ENCODE measurements at regions not wholly inside any gene's neighbourhood (a gene's known extent, or its start where the extent isn't known, plus 50 kb on each side); places are given as distances from the start of the nearest gene placed in this dataset.

DNA sequence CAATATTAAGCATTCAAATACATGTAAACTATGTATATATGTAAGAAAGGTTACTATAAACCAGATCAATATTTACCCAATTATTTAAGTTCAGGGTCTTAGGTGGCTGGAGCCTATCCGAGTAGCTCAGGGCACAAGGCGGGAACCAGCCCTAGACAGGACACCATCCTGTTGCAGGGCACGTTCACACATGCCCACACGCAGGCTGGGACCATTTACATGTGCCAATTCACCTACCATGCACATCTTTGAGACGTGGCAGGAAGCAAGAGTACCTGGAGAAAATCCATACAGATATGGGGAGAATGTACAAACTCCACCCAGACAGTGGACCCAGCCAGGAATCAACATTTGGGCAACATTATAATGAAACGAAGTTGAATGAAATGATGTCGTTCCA is 263.0 kb upstream of the E2F7 start:
- Histone ChIP-seq H3K36me3 (ENCODE audit: control insufficient read depth in 2 of 2, insufficient read depth in 1 of 2, low read length in 2 of 2) (no peaks in the 10 kb centered on the region), H3K9me3 (ENCODE audit: control insufficient read depth, insufficient read depth, low read depth, low read length) (no peaks in the 10 kb centered on the region), H3K4me1 (ENCODE audit: control insufficient read depth, insufficient read depth, low read length) (no peaks in the 10 kb centered on the region), H3K27ac (ENCODE audit: extremely low read depth, low read depth, low read length) (no peak overlapping the region), H3K4me3 (ENCODE audit: low read depth, low read length) (no peak overlapping the region)
- ChIA-PET CTCF (no interaction called here), POLR2A (no interaction called here)
- TF ChIP-seq GFI1B (tag by site-specific recombination; IDR thresholded peaks at IDR 0.05) (no peak), ZNF311 (tag by site-specific recombination; IDR thresholded peaks at IDR 0.05; ENCODE audit: borderline replicate concordance) (no peak), ZNF473 (tag by site-specific recombination; IDR thresholded peaks at IDR 0.05) (no peak), HOXC10 (CRISPR knock-in tag; IDR thresholded peaks at IDR 0.05) (no peak), ZNF324 (tag by site-specific recombination; IDR thresholded peaks at IDR 0.05) (no peak), HOXA7 (CRISPR knock-in tag; IDR thresholded peaks at IDR 0.05; ENCODE audit: borderline replicate concordance) (no peak), ZNF571 (tag by site-specific recombination; IDR thresholded peaks at IDR 0.05) (no peak)
- TF ChIP-seq, protein P1, sequence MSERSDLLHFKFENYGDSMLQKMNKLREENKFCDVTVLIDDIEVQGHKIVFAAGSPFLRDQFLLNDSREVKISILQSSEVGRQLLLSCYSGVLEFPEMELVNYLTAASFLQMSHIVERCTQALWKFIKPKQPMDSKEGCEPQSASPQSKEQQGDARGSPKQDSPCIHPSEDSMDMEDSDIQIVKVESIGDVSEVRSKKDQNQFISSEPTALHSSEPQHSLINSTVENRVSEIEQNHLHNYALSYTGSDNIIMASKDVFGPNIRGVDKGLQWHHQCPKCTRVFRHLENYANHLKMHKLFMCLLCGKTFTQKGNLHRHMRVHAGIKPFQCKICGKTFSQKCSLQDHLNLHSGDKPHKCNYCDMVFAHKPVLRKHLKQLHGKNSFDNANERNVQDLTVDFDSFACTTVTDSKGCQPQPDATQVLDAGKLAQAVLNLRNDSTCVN (tag by site-specific recombination; optimal IDR thresholded peaks at IDR 0.05) = no peak
- TF ChIP-seq, protein P2, sequence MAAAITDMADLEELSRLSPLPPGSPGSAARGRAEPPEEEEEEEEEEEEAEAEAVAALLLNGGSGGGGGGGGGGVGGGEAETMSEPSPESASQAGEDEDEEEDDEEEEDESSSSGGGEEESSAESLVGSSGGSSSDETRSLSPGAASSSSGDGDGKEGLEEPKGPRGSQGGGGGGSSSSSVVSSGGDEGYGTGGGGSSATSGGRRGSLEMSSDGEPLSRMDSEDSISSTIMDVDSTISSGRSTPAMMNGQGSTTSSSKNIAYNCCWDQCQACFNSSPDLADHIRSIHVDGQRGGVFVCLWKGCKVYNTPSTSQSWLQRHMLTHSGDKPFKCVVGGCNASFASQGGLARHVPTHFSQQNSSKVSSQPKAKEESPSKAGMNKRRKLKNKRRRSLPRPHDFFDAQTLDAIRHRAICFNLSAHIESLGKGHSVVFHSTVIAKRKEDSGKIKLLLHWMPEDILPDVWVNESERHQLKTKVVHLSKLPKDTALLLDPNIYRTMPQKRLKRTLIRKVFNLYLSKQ (tag by site-specific recombination; IDR thresholded peaks at IDR 0.05; ENCODE audit: borderline replicate concordance) = no peak
- TF ChIP-seq, protein P3, sequence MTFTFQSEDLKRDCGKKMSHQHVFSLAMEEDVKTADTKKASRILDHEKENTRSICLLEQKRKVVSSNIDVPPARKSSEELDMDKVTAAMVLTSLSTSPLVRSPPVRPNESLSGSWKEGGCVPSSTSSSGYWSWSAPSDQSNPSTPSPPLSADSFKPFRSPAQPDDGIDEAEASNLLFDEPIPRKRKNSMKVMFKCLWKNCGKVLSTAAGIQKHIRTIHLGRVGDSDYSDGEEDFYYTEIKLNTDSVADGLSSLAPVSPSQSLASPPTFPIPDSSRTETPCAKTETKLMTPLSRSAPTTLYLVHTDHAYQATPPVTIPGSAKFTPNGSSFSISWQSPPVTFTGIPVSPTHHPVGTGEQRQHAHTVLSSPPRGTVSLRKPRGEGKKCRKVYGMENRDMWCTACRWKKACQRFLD (tag by site-specific recombination; IDR thresholded peaks at IDR 0.05) = no peak

DNA sequence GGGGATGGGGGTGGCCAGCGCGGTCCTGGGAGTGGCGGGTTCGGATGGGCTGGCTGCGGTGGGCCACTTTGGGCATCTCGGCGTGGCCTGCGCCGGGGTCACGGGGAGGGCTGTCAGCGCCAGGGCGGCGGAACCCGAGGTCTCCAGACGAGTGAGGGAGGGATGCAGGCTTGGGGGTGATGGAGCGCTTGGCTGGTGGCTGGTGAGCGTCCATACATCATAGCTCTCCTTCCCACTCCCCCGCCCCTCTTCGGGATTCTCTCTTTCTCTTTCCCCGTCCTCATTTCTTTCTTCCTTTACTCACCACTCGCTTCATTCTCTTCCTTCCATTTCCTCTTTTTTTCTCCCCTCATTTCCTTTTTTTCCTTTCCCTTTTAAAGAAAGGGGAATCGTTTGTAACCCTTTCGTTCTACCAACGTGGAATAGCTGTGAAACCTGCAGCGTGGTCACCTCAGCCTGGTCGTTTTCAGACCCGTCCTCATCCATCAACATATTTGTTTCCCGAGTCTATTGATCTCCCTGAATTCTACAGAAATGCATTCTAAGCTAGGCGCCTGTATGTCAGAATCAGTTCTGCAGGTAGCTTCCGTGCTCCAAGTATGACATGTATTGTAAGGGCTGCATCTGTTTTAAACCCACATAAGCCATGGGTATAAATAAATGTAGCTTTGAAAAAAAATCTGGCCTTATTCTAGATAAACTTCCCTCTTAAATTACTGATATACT is 260.3 kb upstream of the E2F7 start:
- Histone ChIP-seq H3K4me1 (ENCODE audit: control insufficient read depth, insufficient read depth, low read length) (no peaks in the 10 kb centered on the region), H3K27ac (ENCODE audit: extremely low read depth, low read depth, low read length) (no peak overlapping the region), H3K36me3 (ENCODE audit: control insufficient read depth in 2 of 2, insufficient read depth in 1 of 2, low read length in 2 of 2) (no peaks in the 10 kb centered on the region), H3K9me3 (ENCODE audit: control insufficient read depth, insufficient read depth, low read depth, low read length) (no peaks in the 10 kb centered on the region), H3K4me3 (ENCODE audit: low read depth, low read length) (peak overlapping the region; percentile 56)
- ChIA-PET CTCF (interaction anchor here (0.7 to 3.8 kb wide), 2 partner anchors 10 to 1177 kb away, joined by 3 to 13 read pairs; no protein-coding TSS in a partner anchor), POLR2A (no interaction called here)
- TF ChIP-seq GLIS2 (tag by site-specific recombination; IDR thresholded peaks at IDR 0.05) (peak; percentile 66), GLI2 (tag by site-specific recombination; IDR thresholded peaks at IDR 0.05; ENCODE audit: borderline replicate concordance, low read depth) (no peak), ZNF366 (tag by site-specific recombination; conservative IDR thresholded peaks at IDR 0.05) (peak; percentile 55; the same call in 1 of the 2 replicates), PRDM1 (tag by site-specific recombination; IDR thresholded peaks at IDR 0.05) (peak; percentile 92)
- TF ChIP-seq, protein P4, sequence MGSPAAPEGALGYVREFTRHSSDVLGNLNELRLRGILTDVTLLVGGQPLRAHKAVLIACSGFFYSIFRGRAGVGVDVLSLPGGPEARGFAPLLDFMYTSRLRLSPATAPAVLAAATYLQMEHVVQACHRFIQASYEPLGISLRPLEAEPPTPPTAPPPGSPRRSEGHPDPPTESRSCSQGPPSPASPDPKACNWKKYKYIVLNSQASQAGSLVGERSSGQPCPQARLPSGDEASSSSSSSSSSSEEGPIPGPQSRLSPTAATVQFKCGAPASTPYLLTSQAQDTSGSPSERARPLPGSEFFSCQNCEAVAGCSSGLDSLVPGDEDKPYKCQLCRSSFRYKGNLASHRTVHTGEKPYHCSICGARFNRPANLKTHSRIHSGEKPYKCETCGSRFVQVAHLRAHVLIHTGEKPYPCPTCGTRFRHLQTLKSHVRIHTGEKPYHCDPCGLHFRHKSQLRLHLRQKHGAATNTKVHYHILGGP (tag by site-specific recombination; IDR thresholded peaks at IDR 0.05) = no peak

All from HEK293 (cell line).